Immature natural killer cell (primary cell): ENCODE measurements at regions not wholly inside any gene's neighbourhood (a gene's known extent, or its start where the extent isn't known, plus 50 kb on each side); places are given as distances from the start of the nearest gene placed in this dataset.
"Not testable (repeated sequence)": the region's sequence is repeated elsewhere in the genome, so short reads cannot be mapped to it uniquely, and the experiment has no call there.

Source experiments
- DNase-seq, 3 donors: peaks; one replicate each; pipeline ENCODE4 v3.0.0; 2022; ENCODE audit warnings: mixed read lengths in 1 of 3
- H3K27ac Mint-ChIP-seq, 6 donors: one replicate each; pipeline ENCODE4 v1.8.0; 2020; ENCODE audit warnings: mixed read lengths in 6 of 6, mild to moderate bottlenecking in 5 of 6, inconsistent platforms in 4 of 6, moderate library complexity in 3 of 6
- H3K27me3 Mint-ChIP-seq, 3 donors: one replicate each; pipeline ENCODE4 v1.8.0; 2020 to 2021; ENCODE audit warnings: low read depth in 3 of 3, mild to moderate bottlenecking in 3 of 3, mixed read lengths in 3 of 3, moderate library complexity in 3 of 3, inconsistent platforms in 1 of 3
- H3K36me3 Mint-ChIP-seq, 3 donors: one replicate each; pipeline ENCODE4 v1.8.0; 2020; ENCODE audit warnings: mixed read lengths in 3 of 3, inconsistent platforms in 2 of 3, mild to moderate bottlenecking in 2 of 3
- H3K4me1 Mint-ChIP-seq, 2 donors: one replicate each; pipeline ENCODE4 v1.8.0; 2020; ENCODE audit warnings: inconsistent platforms in 2 of 2, mild to moderate bottlenecking in 2 of 2, mixed read lengths in 2 of 2, moderate library complexity in 1 of 2
- H3K4me3 Mint-ChIP-seq, 5 donors: one replicate each; pipeline ENCODE4 v1.8.0; 2020; ENCODE audit warnings: mild to moderate bottlenecking in 5 of 5, mixed read lengths in 5 of 5, inconsistent platforms in 3 of 5, moderate library complexity in 3 of 5
- H3K9me3 Mint-ChIP-seq, 6 donors: one replicate each; pipeline ENCODE4 v1.8.0; 2020; ENCODE audit warnings: mild to moderate bottlenecking in 6 of 6, mixed read lengths in 6 of 6, inconsistent platforms in 4 of 6, moderate library complexity in 3 of 6

GRCh38 chr4:104616401-104616820, 121.7 kb upstream of the CXXC4 start:
- peaks cover 0 to 3% (median 0%) of the 10 kb centered on the region in 3 donors for H3K36me3 Mint-ChIP-seq

GRCh38 chr4:104625706-104626105, 131.0 kb upstream of the CXXC4 start:
- peaks cover 0 to 4% (median 0%) of the 10 kb centered on the region in 6 donors for H3K9me3 Mint-ChIP-seq
- H3K36me3 Mint-ChIP-seq: no peaks in the 10 kb centered on the region
- no peak overlapping the region for H3K27ac Mint-ChIP-seq
- H3K27me3 Mint-ChIP-seq: peaks cover 0 to 1% (median 0%) of the 10 kb centered on the region in 3 donors
- H3K4me1 Mint-ChIP-seq: no peaks in the 10 kb centered on the region
- H3K4me3 Mint-ChIP-seq: no peak overlapping the region
- no peak for DNase-seq

More at GRCh38 chr4:104616401-104616820, 121.7 kb upstream of the CXXC4 start:
- H3K27me3 Mint-ChIP-seq: peaks cover 0 to 6% (median 3%) of the 10 kb centered on the region in 3 donors
- H3K4me1 Mint-ChIP-seq: no peaks in the 10 kb centered on the region
- no peak overlapping the region for H3K27ac Mint-ChIP-seq
- H3K4me3 Mint-ChIP-seq: no peak overlapping the region
- DNase-seq: no peak
- peaks cover 5 to 14% (median 8%) of the 10 kb centered on the region in 6 donors for H3K9me3 Mint-ChIP-seq

- H3K27me3 Mint-ChIP-seq: peaks cover 0 to under 1% (median 0%) of the 10 kb centered on the region in 3 donors
- no peak overlapping the region for H3K27ac Mint-ChIP-seq
- DNase-seq: no peak
- H3K36me3 Mint-ChIP-seq: no peaks in the 10 kb centered on the region
- H3K4me3 Mint-ChIP-seq: no peak overlapping the region
- H3K4me1 Mint-ChIP-seq: no peaks in the 10 kb centered on the region
- no peaks in the 10 kb centered on the region for H3K9me3 Mint-ChIP-seq
Observed at GRCh38 chr4:104629601-104630000, 134.9 kb upstream of the CXXC4 start.

- Mint-ChIP-seq H3K27me3 (peaks cover 0 to 4% (median 0%) of the 10 kb centered on the region in 3 donors), H3K4me3 (no peak overlapping the region), H3K36me3 (no peaks in the 10 kb centered on the region)
Observed at GRCh38 chr4:104630272-104630671, 135.6 kb upstream of the CXXC4 start.

GRCh38 chr4:104631000-104631399, 136.3 kb upstream of the CXXC4 start:
- Mint-ChIP-seq H3K4me3 (no peak overlapping the region), H3K4me1 (no peaks in the 10 kb centered on the region), H3K36me3 (no peaks in the 10 kb centered on the region), H3K27me3 (peaks cover 0 to 4% (median 0%) of the 10 kb centered on the region in 3 donors), H3K9me3 (no peaks in the 10 kb centered on the region), H3K27ac (no peak overlapping the region)
- no peak for DNase-seq

More at GRCh38 chr4:104630272-104630671, 135.6 kb upstream of the CXXC4 start:
- Mint-ChIP-seq H3K4me1 (no peaks in the 10 kb centered on the region), H3K27ac (no peak overlapping the region), H3K9me3 (no peaks in the 10 kb centered on the region)
- DNase-seq: no peak

GRCh38 chr4:104641418-104641817, 146.7 kb upstream of the CXXC4 start:
- no peak for DNase-seq
- Mint-ChIP-seq H3K27ac (no peak overlapping the region), H3K4me3 (no peak overlapping the region), H3K36me3 (no peaks in the 10 kb centered on the region), H3K4me1 (no peaks in the 10 kb centered on the region), H3K9me3 (peaks cover 0 to 2% (median 0%) of the 10 kb centered on the region in 6 donors), H3K27me3 (no peaks in the 10 kb centered on the region)

GRCh38 chr4:104642521-104642920, 147.8 kb upstream of the CXXC4 start:
- Mint-ChIP-seq H3K4me1 (no peaks in the 10 kb centered on the region), H3K27me3 (no peaks in the 10 kb centered on the region), H3K4me3 (no peak overlapping the region), H3K9me3 (peaks cover 0 to 7% (median under 1%) of the 10 kb centered on the region in 6 donors), H3K36me3 (no peaks in the 10 kb centered on the region), H3K27ac (no peak overlapping the region)
- DNase-seq: no peak

GRCh38 chr4:104643805-104644204, 149.1 kb upstream of the CXXC4 start:
- no peak overlapping the region for H3K27ac Mint-ChIP-seq
- no peak overlapping the region for H3K4me3 Mint-ChIP-seq
- peaks cover 0 to 12% (median 3%) of the 10 kb centered on the region in 6 donors for H3K9me3 Mint-ChIP-seq
- no peak for DNase-seq
- no peaks in the 10 kb centered on the region for H3K36me3 Mint-ChIP-seq
- H3K4me1 Mint-ChIP-seq: no peaks in the 10 kb centered on the region
- H3K27me3 Mint-ChIP-seq: no peaks in the 10 kb centered on the region

GRCh38 chr4:104649631-104650030, 154.9 kb upstream of the CXXC4 start:
- DNase-seq: no peak
- Mint-ChIP-seq H3K27ac (no peak overlapping the region), H3K36me3 (no peaks in the 10 kb centered on the region), H3K9me3 (peaks cover 0 to 25% (median 6%) of the 10 kb centered on the region in 6 donors), H3K4me1 (no peaks in the 10 kb centered on the region), H3K4me3 (no peak overlapping the region), H3K27me3 (peaks cover 1 to 3% (median 2%) of the 10 kb centered on the region in 3 donors)

- not testable (repeated sequence) for H3K4me1 Mint-ChIP-seq, H3K27ac Mint-ChIP-seq, H3K36me3 Mint-ChIP-seq, H3K27me3 Mint-ChIP-seq, H3K4me3 Mint-ChIP-seq, H3K9me3 Mint-ChIP-seq, DNase-seq
Observed at GRCh38 chr4:104662269-104662668, 167.6 kb upstream of the CXXC4 start.

- Mint-ChIP-seq H3K4me1 (no peaks in the 10 kb centered on the region), H3K36me3 (no peaks in the 10 kb centered on the region), H3K27ac (no peak overlapping the region), H3K27me3 (no peaks in the 10 kb centered on the region), H3K9me3 (peaks cover 0 to 9% (median 0%) of the 10 kb centered on the region in 6 donors), H3K4me3 (no peak overlapping the region)
- no peak for DNase-seq
Observed at GRCh38 chr4:104677116-104677515, 182.4 kb upstream of the CXXC4 start.

GRCh38 chr4:104682311-104682710, 187.6 kb upstream of the CXXC4 start:
- Mint-ChIP-seq H3K27ac (no peak overlapping the region), H3K36me3 (no peaks in the 10 kb centered on the region), H3K9me3 (peaks cover 0 to 5% (median 4%) of the 10 kb centered on the region in 6 donors), H3K4me1 (no peaks in the 10 kb centered on the region), H3K4me3 (no peak overlapping the region), H3K27me3 (no peaks in the 10 kb centered on the region)
- no peak for DNase-seq

GRCh38 chr4:104693601-104694201, 199.0 kb upstream of the CXXC4 start:
- no peak overlapping the region for H3K27ac Mint-ChIP-seq

GRCh38 chr4:104716584-104716983, 221.9 kb upstream of the CXXC4 start:
- Mint-ChIP-seq H3K4me1 (no peaks in the 10 kb centered on the region), H3K9me3 (peaks cover 0 to 4% (median 0%) of the 10 kb centered on the region in 6 donors), H3K27me3 (peaks cover 4 to 5% (median 5%) of the 10 kb centered on the region in 3 donors), H3K27ac (no peak overlapping the region), H3K4me3 (no peak overlapping the region), H3K36me3 (peaks cover 0 to 5% (median 0%) of the 10 kb centered on the region in 3 donors)
- DNase-seq: no peak

More at GRCh38 chr4:104693601-104694201, 199.0 kb upstream of the CXXC4 start:
- no peaks in the 10 kb centered on the region for H3K36me3 Mint-ChIP-seq
- no peaks in the 10 kb centered on the region for H3K4me1 Mint-ChIP-seq
- H3K9me3 Mint-ChIP-seq: peaks cover 0 to 5% (median 3%) of the 10 kb centered on the region in 6 donors
- peaks cover 0 to 4% (median 1%) of the 10 kb centered on the region in 3 donors for H3K27me3 Mint-ChIP-seq
- peak in 1 of 3 donors; percentile 8 for DNase-seq
- H3K4me3 Mint-ChIP-seq: no peak overlapping the region
